HG02943 (cell line): ENCODE measurements at regions not wholly inside any gene's neighbourhood (a gene's known extent, or its start where the extent isn't known, plus 50 kb on each side); places are given as distances from the start of the nearest gene placed in this dataset.
"Not testable (repeated sequence)": the region's sequence is repeated elsewhere in the genome, so short reads cannot be mapped to it uniquely, and the experiment has no call there.

Source experiments
- ATAC-seq: cut with Tn5 transposase; IDR thresholded peaks from one replicate; pipeline ENCODE4 v1.9.1; 2021; ENCODE audit warnings: mild to moderate bottlenecking, low read depth, moderate library complexity; ENCODE audit not compliant: unreplicated experiment

DNA sequence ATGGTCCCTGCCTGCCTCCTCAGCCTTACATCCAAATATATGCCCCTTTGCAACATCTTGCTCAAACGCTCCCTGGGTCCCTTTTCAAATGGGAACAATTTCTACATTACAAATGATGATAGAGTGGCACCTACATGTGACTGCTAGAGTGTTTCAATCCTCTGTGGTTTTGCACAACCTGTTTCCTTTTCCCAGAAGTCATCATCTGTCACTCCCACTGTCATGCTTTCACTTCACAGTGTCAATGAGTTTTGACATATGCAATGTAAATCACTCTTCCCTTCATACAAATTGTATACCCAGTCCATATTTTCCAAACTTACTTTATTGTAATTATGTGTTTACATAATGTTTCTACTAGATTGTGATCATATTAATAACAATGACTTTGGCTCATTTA, 887.3 kb downstream of the TDRD15 start:
- ATAC-seq: no peak

DNA sequence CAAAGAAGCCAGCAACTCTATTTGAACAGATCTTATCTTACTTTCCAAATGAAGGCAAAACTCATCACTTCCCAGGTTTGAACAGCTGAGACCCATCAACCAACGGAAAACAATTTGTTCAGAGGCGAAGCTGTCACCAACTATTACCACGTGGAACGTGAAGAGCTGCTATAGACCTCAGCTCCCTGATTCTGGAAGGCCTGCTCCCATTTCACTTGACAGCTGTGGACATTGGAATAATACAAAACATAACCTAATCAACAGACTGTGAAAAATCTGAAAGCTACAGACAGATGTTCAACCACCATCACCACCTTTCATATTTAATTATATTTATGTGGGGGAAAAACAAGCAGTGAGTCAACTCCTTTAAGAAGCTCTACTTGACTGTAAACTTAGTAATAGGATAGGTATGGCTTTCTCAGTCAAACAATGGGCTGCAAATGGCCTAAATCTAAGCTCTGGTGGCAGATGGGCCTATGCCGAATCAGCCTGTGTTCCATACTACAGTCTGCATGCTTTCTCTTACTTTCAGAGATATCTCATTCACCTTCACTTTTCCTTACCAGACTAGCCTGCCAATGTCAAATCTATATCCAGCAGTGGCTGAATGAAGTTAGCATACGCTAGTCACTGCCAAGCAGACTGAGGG, 896.4 kb downstream of the TDRD15 start:
- ATAC-seq: no peak

DNA sequence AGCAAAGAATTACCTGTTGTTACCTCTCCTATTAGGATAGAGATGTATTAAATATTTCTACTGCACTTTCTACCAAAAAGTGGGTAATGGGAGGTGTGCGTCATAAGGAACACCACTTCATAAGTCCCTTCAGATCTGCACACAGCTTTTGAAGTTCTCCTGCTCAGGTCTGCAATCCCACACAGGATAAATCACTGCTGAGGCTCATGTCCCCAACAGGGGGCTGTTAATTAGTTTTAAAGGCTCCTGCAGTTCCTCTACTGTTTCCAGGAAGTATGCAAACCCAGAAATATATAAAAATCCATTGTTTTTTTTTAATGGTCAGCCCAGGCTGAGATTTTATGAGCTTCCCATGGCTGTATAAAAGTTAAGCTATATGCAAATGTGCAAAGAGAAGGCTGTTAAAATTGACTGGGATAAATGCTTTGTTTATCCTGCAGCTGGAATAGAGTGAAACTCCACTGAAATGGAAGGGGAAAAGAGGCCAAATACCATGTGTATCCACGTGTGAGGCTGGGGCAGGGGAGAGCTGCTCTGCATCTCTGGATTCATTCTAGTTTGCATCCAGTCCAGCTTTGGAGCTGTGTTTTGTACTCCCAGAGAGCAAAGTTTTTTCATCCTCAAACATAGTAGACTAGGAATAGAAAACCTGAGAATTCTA, 903.7 kb downstream of the TDRD15 start:
- no peak for ATAC-seq

DNA sequence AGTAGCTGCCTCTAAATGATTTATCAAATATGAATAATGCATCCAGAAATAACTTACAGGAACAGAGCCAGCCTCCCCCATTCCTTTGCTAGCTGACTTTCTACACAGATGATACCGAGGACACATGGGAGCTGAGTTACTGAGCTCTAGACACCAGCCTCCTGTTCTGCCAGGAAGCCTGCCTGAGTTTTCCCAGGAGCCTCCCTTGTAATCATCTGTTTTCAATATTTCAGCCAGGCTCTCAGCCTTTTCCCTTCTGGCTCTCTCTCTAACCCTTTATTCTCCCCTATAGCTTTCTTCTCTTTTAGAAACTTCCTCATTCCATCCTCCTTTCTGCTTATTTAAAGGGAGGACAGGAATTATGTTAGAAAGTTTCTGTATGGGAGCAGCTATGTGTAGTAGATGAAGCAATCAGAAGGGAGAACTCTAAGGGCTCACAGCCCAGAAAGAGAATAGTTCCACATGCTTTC, 911.6 kb downstream of the TDRD15 start:
- no peak for ATAC-seq

DNA sequence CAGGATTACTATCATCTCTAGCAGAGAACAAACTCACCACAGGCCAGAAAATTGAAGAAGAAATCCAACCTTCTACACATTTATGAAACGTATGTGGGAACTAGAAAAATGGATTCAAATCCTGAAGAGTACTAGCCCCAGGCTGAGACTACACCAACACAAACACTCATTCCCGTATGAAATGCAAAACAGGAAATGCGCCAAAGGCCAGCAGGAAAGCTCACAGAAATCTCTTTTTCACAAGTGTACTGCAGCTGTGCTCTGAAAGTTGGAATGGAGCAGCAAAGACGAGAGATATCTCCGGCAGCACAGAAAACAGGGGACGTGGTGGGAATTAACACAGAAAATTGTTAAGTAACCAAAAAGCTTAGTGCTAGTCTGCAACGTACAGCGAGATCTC, 913.5 kb downstream of the TDRD15 start:
- ATAC-seq: no peak

DNA sequence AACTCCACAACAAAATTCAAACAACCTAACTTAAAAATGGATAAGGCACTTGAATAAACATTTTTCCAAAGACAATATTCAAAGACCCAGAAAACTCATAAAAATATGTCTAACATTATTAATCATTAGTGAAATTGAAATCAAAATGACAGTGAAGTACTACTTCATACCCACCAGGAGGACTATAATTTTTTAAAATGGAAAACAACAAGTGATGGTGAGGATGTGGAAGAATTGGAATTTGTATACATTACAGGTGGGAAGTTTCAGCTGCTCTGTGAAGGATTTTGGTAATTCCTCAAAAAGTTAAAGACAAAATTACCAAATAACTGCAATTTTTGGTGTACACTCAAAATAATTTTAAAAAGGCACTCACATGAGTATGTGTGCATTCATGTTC, 920.0 kb downstream of the TDRD15 start:
- no peak for ATAC-seq

DNA sequence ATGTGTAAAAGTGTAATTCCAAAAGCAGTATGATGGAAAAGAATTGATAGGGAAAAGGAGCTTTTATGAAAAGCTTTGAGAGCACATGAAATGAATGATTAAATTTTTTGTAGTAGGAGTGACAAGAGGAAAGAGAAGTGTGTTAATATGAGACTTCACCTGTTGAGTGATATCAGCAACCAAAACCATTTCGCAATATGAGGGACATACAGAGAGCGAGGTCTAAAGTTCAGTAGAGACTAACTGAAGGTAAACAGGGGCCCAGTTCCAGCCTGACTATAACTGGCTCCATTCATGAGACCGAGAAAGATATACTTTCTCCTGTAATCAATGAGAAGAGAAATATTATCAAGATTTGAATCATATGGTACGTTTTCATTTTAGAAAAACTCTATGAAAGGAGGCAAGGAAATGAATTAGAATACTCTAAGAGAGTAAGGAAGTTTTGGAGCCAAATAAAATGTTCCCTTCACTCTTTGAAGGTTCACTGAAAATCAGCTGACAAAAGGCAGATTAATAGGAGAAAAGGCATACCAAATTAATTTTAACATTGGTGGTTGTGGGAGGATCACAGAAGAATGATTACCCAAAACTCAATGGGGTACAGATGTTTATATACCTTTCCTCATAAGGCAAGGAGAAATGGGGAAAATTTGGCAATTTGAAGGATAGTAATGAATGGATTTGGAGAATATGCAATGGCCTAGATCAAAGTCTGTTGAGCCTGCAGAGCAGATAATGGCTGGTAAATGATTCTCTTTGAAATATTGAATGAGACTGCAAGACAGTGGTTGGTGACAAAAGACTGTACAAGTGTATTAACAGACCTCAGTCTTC, 932.2 kb downstream of the TDRD15 start:
- ATAC-seq: no peak

DNA sequence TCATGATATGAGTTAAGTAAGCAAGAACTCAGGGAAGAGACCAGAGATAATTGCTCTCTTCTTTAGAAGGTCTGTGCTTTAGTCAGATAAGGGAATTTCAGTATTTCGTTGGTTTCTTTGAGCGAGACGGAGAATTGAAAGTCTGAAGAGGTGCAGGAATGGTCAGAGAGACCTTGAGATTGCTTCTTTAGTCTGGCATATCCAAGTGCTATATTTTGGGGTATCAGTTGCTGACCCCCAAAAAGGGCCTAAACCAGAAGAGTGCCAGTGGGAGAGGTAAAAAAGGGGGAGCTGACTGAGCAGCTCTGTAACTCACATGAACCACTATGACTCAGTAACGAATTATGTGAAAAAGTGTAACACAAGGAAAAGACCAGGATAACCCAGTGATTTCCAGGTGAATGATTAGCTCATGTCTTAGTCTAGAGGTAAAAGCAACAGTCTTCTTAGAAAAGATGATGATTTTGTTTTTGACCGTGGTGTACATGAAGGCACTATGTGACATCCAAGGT, 932.9 kb downstream of the TDRD15 start:
- no peak for ATAC-seq

DNA sequence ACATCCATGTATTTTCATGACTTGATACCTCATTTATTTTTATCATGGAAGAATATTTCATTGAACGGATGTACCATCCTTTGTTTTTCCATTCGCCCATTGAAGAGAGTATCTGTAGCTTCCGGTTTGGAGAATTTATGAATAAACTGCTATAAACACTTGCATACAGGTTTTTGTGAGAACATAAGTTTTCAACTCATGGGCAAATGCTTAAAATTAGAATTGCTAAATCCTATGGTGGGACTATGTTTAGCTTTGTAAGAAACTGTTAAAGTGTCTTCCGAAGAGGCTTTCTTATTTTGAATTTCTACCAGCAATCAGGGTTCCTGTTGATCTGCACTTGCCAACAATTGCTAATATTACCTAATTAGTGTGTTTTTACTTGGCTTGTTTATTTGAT, 938.9 kb downstream of the TDRD15 start:
- ATAC-seq: no peak

DNA sequence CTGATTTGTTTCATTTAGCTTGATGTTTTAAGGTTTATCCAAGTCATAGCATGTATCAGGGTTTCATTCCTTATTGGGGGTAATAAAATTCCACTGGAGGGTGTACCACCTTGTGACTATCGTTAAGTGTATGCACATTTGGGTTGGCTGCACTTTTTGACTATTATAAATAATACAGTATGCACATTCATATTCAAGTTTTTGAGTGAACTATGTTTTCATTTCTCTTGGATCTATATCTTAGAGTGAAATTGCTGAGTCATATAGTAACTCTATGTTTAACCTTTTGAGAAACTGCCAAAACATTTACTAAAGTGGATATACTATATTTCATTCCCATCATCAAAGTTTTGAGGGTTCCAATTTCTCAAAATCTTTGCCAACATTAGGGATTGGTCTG, 952.7 kb downstream of the TDRD15 start:
- no peak for ATAC-seq

DNA sequence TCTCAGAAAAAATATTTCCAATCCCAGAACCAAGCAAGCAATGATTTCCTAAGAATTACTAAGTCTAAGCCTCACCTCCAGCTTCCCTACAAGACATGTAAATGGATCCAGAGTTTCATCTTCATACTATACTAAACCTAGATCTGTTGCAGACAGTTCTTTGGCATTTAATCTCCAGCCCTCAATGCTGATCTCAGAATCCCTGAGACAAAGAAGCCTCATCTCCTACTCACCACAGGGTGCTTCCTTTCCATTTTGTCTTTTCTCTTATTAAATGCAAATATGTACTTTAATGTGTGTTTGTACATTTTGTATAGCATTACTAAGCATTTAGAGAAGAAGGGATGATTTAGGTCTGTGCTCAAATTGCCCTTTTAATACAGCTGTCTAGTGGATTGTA, 954.9 kb downstream of the TDRD15 start:
- no peak for ATAC-seq

DNA sequence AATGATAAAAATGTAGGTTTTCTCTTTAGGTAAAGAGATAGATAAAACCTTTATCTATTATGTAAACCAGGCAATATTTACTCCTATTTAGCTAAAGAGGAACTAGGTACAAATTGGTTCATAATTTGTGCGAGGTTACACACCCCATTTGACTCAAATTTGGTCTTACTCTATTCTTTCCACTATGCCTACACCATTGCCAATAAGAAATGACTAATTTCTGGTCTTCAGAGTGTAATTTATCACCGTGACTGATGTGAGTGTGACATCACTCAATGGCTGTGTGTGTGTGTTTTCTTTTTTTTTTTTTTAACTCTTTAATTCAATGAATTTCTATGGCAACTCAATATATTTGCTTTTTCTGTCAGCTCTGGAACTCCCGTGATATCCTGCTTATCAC, 955.8 kb downstream of the TDRD15 start:
- ATAC-seq: no peak

DNA sequence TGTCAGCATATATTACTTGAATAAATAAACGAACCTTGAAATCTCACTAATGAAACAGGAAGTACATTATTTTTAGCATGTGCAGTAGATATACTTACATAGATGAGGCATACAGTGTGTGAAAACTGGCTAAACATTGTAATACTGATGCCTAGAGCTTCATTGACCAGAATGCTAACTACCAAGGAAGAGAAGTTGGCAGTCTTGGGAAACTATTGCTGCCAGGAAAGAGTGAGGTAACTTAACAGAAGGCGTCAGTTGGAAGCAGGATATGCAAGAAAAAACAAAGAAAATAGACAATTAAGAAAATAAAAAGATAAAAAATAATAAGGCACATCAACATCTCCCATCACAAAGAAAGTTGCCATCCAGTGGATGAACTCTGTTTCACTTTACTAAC, 963.0 kb downstream of the TDRD15 start:
- ATAC-seq: no peak

DNA sequence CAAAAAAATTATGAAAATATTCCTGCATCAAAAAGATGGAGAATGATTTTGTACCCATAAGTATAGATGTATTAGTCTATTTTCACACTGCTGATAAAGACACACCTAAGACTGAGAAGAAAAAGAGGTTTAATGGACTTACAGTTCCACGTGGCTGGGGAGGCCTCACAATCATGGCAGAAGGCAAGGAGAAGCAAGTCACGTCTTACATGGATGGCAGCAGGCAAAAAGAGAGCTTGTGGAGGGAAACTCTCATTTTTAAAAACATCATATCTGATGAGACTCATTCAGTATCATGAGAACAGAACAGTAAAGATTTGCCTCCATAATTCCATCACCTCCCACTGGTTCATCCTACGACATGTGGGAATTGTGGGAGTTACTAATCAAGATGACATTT, 979.8 kb downstream of the TDRD15 start:
- not testable (repeated sequence) for ATAC-seq

DNA sequence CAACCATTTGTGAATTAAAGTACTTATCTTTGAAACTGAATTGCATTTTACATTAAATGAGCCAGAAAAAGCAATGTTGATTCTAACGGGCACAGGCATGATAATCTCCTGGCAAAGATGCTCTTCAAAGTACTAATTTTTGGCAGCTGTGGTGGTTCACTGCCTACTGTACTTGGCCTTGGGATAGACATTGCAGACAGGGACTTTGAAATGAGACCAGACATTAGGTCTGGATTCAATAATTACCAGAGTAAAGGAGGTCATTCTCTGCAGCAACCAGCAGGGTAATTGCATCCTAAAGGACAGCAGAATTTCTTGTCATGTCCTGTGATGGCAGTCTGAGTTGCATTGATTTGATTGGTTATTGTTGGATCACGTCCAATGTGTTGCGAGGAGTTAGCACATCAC, 986.5 kb downstream of the TDRD15 start:
- ATAC-seq: no peak

DNA sequence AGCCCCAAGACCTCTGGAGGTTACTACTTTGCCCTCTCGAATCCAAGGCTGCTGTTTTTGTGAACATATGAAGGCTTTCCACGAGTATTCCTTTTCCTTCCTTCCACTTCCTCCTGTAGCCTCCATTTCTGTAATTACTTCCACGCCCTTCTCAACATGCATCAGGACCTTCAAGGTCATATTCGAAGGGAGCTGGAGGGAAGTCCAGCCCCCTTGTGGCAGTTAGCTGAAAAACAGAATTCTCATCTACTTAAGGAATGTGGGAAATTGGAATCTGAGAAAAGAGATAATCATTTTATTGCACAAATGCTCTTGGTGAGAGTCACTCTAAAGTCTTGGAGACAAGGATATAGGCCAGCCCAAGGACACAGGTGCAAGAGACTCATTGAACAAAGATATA, 1000.2 kb downstream of the TDRD15 start:
- ATAC-seq: no peak

DNA sequence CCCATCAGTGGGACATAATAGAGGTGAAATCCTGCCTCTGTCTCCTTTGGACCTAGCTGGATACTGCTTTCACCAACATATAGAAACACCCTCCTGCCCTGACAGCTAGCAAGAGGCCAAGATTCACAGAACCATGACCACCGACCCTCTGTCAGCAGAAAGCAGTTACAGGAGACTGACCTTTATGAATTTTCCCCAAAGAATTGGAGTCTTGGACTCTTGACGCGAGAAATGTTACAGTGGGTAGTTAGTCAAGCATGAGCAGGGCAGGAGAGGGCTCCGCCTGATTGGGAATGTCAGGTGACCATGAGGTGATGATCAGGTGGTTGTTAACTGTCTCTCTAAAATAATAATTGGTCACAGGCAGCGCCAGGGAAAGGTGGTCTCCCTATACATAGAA, 1002.3 kb downstream of the TDRD15 start:
- no peak for ATAC-seq

DNA sequence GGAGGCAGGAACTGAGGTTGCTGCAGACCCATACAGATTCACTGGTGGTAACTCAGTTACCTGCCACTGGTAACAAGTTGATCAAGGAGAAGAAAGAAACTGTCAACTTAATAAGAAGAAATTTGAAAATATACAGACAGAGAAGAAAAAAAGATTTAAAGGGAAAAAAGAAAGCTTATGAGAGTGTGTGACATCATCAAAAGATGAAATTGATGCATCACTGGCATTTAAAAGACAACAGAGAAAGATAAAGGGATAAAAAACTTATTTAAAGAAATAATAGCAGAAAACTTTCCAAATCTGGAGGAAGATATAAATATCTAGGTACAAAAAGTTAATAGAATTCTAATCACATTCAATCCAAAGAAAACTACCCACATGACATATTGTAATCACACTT, 1003.2 kb downstream of the TDRD15 start:
- ATAC-seq: no peak

DNA sequence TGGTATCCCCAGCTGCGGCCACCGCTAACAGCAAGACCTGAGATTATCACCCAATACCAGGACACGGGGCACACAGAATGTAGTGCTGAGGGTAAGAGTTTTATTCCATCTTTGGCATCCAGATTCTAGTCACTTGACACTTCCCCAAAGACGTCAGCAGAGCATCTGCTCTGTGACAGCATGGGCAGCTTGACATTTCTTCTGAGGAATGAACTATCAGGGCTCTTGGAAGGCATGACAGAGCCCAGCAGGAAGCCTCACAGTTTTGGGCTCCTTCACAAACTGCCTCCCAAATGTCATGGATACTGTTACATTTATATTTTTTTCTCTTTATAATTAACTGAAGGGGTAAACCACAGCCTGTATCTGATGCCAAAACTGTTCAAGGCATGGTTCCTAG, 1010.7 kb downstream of the TDRD15 start:
- ATAC-seq: no peak

DNA sequence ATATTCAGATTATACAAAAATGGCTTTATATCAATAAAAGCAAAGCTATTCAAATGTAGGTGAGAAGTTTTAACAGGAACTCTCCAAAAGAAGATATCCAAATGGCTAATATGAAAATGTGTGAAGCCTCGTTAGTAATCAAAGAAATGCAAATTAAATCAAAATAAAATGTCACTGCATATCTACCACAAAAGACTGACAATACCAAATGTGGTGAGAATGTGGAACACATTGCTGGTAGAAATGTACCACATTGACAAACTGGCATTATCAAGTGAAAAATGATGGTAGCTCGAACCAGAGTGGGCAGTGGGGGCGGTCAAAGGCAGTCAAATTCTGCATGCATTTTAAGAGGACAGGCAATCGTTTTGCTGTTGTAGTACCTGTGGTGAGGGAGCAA, 1012.7 kb downstream of the TDRD15 start:
- ATAC-seq: no peak

DNA sequence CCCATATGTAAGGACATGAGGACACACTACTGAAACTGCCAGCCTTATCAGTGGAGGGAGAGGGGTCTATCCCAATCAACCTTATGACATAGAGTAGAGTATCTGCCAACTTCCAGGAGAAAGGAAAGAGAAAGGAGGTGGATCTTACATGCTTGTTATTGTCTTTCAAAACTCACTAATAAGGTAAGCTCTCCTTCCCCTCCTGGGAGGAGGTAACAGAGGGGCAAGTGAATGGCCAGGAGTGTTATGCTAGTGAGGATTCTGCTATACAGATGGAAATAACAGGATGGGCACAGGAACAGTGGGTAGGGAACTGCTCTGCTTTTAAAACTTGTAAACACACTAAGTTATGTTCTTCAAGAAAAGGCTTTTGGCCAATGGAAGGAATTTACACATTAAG, 1020.1 kb downstream of the TDRD15 start:
- ATAC-seq: no peak
